ENCODE measurements at regions not wholly inside any gene's neighbourhood (a gene's known extent, or its start where the extent isn't known, plus 50 kb on each side); places are given as distances from the start of the nearest gene placed in this dataset.

DNA sequence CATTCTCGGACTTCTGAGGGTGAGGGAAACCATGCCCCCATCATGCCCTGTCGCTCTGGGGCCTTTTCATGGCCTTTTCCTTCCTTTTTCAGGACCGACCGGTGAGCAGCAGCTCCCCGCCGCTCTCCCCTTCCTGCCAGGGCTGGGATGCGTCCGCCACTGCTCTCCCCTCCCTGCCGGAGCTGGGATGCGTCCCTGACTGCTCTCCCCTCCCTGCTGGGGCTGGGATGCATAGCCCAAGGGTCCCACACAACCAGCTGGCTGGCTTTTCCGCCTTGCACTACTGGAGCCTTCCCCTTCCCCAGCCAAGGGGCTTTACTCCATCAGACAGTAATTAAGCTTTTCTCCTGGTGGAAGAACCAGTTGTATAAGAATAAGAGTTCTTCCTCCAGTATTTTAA, 129.7 kb upstream of the COBL start:
- TF ChIP-seq MEIS1 (CRISPR knock-in tag; IDR thresholded peaks at IDR 0.05; ENCODE audit: borderline replicate concordance): no peak
- no peak for TF ChIP-seq ZSCAN18 (tag by site-specific recombination; IDR thresholded peaks at IDR 0.05)
- TF ChIP-seq, protein P1, sequence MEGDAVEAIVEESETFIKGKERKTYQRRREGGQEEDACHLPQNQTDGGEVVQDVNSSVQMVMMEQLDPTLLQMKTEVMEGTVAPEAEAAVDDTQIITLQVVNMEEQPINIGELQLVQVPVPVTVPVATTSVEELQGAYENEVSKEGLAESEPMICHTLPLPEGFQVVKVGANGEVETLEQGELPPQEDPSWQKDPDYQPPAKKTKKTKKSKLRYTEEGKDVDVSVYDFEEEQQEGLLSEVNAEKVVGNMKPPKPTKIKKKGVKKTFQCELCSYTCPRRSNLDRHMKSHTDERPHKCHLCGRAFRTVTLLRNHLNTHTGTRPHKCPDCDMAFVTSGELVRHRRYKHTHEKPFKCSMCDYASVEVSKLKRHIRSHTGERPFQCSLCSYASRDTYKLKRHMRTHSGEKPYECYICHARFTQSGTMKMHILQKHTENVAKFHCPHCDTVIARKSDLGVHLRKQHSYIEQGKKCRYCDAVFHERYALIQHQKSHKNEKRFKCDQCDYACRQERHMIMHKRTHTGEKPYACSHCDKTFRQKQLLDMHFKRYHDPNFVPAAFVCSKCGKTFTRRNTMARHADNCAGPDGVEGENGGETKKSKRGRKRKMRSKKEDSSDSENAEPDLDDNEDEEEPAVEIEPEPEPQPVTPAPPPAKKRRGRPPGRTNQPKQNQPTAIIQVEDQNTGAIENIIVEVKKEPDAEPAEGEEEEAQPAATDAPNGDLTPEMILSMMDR (tag by site-specific recombination; IDR thresholded peaks at IDR 0.05): no peak
- TF ChIP-seq ZNF24 (tag by site-specific recombination; IDR thresholded peaks at IDR 0.05): no peak
- TF ChIP-seq ZNF704 (tag by site-specific recombination; IDR thresholded peaks at IDR 0.05): no peak
- TF ChIP-seq PATZ1 (tag by site-specific recombination; IDR thresholded peaks at IDR 0.05): no peak
- no peak for TF ChIP-seq ZNF548 (tag by site-specific recombination; IDR thresholded peaks at IDR 0.05)
- no peak for TF ChIP-seq ZNF324 (tag by site-specific recombination; IDR thresholded peaks at IDR 0.05)
- TF ChIP-seq ZNF157 (tag by site-specific recombination; IDR thresholded peaks at IDR 0.05): no peak
- TF ChIP-seq SP3 (tag by site-specific recombination; IDR thresholded peaks at IDR 0.05): no peak
- TF ChIP-seq, protein P2, sequence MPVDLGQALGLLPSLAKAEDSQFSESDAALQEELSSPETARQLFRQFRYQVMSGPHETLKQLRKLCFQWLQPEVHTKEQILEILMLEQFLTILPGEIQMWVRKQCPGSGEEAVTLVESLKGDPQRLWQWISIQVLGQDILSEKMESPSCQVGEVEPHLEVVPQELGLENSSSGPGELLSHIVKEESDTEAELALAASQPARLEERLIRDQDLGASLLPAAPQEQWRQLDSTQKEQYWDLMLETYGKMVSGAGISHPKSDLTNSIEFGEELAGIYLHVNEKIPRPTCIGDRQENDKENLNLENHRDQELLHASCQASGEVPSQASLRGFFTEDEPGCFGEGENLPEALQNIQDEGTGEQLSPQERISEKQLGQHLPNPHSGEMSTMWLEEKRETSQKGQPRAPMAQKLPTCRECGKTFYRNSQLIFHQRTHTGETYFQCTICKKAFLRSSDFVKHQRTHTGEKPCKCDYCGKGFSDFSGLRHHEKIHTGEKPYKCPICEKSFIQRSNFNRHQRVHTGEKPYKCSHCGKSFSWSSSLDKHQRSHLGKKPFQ (tag by site-specific recombination; IDR thresholded peaks at IDR 0.05): no peak
- TF ChIP-seq ZNF449 (tag by site-specific recombination; IDR thresholded peaks at IDR 0.05): no peak

All from HEK293 (cell line).